ENCODE measurements at regions not wholly inside any gene's neighbourhood (a gene's known extent, or its start where the extent isn't known, plus 50 kb on each side); places are given as distances from the start of the nearest gene placed in this dataset.

DNA sequence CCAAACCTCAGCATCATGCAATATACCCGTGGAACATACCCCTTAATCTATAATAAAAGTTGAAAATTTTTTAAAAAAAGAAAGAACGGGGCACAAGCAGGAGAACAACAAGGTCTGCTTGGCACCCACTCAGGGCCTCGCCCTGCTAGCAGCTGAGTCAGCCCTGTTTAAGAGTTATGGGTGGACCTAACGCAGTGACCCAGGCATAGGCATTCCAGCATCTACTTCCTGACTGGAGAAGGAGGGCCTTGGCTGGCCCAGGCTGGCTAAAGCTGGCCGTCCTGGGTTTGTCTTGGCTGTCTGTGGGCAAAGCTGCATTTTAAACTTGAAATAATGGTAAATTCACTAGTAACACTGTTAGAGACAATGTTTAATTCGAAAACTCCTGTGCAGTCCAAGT is 236.7 kb upstream of the PGRMC2 start:
- no peak for DNase-seq

DNA sequence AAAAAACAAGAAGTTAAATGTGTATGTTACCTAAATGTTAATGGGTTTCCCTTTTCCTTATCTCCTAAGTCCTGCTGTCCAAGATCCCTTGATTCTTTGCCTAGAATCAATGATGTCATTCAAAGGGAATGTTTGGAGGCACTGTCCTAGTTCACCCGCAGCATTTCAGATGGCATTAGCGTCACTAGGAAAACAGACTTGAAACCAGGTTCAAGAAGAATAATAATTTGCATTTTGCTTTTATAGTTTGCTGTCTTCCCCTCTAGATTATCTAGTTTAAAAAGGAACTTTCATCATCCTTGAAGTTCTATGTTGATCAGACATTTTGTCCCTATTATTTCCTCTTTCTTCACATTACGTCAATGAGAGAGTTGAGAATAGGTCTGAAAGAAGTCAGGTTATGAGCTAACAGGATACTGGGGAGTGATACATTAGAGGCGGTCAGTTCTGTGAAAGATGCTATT is 234.1 kb upstream of the PGRMC2 start:
- no peak for DNase-seq

DNA sequence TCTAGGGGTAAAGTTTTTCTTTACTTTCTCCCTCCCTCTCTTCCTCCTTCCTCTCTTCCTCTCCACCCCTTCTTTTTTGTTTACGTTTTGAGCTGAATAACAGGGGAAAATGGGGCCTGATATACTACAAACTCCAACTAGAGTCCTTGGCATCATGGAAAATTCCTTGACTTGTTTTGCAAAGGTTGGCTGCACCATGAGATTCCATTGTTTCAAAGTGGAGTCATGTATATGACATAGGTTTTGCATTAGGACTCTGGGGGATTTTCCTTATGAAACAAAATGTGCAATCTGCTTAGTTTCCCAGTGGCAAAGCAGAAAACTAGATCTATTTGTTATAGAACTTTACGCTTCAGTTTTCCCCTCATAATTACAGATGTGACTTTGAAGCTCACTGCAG is 233.5 kb upstream of the PGRMC2 start:
- DNase-seq: no peak

- DNase-seq: no peak
Observed at GRCh38 chr4:128519163-128519830, 231.7 kb upstream of the PGRMC2 start.

DNA sequence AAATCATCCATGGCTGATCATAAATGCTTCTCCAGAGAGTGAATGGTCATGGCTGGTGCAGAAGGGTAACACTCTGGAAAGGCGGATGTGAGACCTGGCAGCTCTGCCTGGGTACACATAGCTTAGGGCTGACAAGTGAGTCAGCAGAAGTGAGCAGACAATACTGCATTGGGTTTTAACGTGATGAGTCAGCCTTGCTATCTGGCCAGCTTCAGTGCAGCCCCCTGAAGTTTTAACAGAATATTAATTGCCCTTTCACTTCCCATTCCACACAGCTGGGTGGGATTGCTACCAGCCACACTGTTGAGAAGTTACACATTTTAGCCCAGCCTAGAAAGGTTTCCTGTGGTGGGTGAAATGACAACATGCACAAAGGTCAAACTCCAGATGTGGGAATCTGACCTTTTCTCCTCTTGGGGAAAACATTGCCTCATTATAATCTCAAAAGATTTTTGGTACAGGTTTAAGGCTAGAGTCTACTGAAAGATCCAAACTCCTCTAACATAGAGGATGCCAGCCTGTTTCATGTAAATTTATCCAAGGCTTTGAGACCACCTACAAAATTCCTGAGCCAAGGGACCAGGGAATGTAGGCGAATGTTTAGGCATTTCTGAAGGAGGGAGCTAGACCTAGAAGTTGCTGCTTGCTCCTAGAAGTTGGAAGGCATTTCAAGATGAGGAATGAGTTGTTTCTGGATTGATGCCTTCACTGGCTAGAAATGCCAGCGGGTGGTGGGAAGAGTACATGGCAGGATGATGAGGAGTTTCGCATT is 230.3 kb upstream of the PGRMC2 start:
- no peak for DNase-seq

DNA sequence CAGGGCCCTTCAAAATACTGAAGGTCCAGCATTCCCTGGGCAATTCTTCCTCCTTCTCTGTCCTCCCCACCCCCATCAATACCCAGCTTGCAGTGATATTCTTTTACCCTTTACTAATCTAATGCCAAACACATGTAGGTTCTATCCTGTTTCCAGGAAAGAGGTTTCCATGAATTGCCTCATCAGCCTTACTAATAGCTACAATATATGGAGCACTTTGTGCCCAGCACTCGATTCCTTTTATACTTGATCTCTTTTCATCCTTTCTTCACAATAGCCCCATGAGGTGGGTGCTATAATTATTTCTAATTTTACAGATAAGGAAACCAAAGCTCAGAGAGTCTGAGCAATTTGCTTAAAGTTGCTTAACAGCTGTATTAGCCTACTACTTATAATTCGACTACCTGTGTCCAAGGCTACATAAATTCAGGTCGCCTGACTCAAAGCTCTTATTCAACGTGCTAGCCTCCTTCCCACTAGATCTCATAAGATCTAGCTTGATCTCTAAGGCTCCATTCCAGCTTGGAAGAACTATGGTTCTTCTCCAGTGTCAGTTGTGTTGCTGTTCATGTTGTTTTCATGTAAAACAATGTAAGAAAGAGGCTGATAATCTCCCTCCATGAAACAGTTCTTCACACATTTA is 229.6 kb upstream of the PGRMC2 start:
- DNase-seq: no peak

GRCh38 chr4:128516301-128516969 is 228.8 kb upstream of the PGRMC2 start:
- no peak for DNase-seq

- DNase-seq: no peak
Observed at GRCh38 chr4:128513664-128514484, 226.3 kb upstream of the PGRMC2 start.

DNA sequence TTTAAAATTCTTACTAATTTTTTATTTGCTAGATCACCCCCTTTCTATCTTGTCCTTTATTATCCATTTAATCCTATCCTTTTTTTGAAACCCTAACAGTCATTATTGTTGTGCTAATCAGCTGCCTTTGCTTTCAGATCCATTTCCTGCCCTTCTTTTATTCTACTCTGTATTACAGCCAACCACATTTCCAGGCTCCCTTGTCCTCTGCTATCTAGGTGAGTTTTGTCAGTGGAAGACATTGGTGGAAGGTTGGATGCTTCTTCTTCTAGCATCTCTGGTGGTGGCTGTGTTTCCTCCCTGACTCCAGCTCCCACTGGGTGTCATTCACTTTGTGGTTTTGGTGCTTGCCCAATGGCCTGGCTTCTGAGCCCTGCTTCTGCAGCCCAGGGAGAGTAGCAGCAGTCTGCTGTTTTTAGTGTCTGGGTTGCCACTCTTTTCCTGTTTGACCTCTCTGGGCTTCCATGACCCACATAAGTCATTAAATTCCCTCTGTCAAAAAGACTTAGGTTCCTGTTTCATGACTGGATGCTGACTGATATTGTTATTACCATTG is 225.2 kb upstream of the PGRMC2 start:
- DNase-seq: no peak

- no peak for DNase-seq
Observed at GRCh38 chr4:128512161-128512560, 224.5 kb upstream of the PGRMC2 start.

DNA sequence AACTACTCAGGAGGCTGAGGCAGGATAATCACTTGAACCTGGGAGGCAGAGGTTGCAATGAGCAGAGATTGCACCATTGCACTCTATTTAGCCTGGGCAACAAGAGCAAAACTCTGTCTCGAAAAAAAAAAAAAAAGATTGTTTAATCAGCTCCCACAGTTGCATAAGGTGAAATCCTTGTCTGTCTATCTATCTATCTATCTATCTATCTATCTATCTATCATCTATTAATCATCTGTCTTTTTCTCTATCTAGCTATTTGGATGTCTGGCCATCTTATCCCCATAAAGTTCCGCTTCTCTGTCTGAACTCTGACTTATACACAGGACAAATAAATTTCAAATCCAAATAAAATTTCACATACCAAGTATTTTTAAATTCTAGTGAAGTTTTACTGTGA is 223.2 kb upstream of the PGRMC2 start:
- DNase-seq: no peak

- no peak for DNase-seq
Observed at GRCh38 chr4:128502818-128503527, 215.4 kb upstream of the PGRMC2 start.

DNA sequence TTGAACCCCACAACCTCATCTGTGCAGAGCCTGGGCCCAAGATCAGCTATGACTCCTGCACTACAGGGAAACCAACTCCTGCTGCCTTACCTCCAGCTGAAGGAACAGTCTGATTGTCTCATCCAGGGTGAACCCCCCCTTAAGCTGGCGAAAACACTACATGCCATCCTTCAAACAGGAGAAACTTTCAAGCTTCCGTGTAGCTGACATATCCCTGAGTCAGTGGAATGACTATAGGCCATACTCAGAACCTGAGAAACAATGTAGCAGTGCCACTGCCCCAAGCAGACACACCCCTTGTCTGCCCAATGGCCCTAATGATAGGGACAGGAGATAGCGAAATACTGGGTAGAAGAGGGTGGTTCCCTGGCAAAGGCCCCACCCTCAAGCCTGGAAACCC is 213.6 kb upstream of the PGRMC2 start:
- DNase-seq: no peak

- DNase-seq: no peak
Observed at GRCh38 chr4:128488055-128488705, 200.6 kb upstream of the PGRMC2 start.

DNA sequence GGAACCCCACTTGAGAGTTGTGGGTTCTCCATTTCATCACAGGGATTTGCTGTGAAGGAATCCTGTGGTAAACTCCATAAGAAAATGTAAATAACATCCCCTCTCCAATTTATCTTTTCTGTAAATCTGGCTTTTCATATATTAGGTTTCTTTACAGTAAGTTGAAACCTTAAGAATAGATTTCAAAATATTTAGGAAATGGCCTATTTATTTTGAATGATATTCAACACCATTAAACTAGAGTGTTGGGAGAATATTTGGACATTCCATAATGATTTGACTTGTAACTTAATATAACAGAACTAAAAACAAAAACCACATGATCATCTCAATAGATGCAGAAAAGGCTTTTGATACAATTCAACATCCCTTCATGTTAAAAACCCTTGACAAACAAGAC is 197.3 kb upstream of the PGRMC2 start:
- DNase-seq: no peak

- DNase-seq: no peak
Observed at GRCh38 chr4:128483816-128484215, 196.2 kb upstream of the PGRMC2 start.

- no peak for DNase-seq
Observed at GRCh38 chr4:128483041-128483440, 195.4 kb upstream of the PGRMC2 start.

DNA sequence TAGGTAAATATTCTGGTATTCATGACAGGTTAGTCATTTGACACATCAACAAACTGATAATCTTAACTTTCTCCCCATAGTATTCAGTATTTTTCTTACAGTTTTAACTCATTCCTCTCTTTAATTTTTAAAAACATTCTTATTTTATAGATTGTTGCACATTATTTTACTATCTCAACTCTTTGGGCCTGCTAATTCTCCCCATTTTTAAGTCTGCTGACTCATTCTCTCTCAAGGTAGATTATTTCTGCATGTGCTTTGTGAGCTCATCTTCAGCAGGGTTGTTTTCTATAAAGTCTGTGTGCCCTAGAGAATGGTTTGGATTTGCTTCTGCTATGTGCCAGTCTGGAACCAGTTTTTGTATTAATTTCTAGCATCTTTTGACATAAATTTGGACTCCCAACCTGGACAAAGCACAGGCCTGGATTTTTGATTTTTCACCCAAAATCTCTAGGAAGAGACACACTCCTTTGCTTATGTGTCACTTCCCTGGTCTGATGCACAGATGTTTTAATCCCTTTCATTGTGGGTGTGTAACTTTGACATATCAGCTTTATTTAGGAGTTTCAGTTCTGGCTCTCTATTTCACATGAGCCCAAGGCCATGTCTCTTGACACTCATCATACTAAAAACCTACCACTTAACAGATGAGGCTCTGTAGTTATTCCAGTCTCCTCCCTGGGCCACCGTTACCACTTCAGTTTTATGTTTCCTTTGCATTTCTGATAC is 194.3 kb upstream of the PGRMC2 start:
- no peak for DNase-seq

- DNase-seq: no peak
Observed at GRCh38 chr4:128480945-128481344, 193.3 kb upstream of the PGRMC2 start.

GRCh38 chr4:128477540-128477939 is 189.9 kb upstream of the PGRMC2 start:
- DNase-seq: no peak

Measured in stimulated activated CD4-positive, alpha-beta T cell treated with anti-CD3 and anti-CD28 coated beads, Interleukin-4, amount 100 ng/mL, for 1 hour (primary cell).